GM06990 (cell line): ENCODE measurements at regions not wholly inside any gene's neighbourhood (a gene's known extent, or its start where the extent isn't known, plus 50 kb on each side); places are given as distances from the start of the nearest gene placed in this dataset.

Experiments used
- DNase-seq: peaks from one replicate; pipeline ENCODE4 v3.0.0-alpha.2; 2011; ENCODE audit not compliant: insufficient read length; ENCODE audit errors: extremely low read depth
- H3K27me3 ChIP-seq: replicated peaks from 2 replicates; pipeline ENCODE4 v1.6.0; 2011; ENCODE audit warnings: low read length; ENCODE audit not compliant: control insufficient read depth, insufficient read depth
- H3K36me3 ChIP-seq: 2 replicates; pipeline ENCODE4 v1.5.1; 2011; ENCODE audit warnings: low read length; ENCODE audit not compliant: control insufficient read depth, insufficient read depth
- H3K4me3 ChIP-seq: replicated peaks from 2 replicates; pipeline ENCODE4 v1.5.1; 2011; ENCODE audit warnings: low read depth, mild to moderate bottlenecking, control low read depth, low read length
- TF ChIP-seq, protein P1 (sequence below): IDR thresholded peaks from 2 replicates; pipeline ENCODE4 v1.5.1; 2011; ENCODE audit warnings: low read length, control low read depth, mild to moderate bottlenecking, inconsistent platforms; ENCODE audit not compliant: insufficient read depth, poor library complexity, severe bottlenecking

- no peak for DNase-seq
- TF ChIP-seq, protein P1, sequence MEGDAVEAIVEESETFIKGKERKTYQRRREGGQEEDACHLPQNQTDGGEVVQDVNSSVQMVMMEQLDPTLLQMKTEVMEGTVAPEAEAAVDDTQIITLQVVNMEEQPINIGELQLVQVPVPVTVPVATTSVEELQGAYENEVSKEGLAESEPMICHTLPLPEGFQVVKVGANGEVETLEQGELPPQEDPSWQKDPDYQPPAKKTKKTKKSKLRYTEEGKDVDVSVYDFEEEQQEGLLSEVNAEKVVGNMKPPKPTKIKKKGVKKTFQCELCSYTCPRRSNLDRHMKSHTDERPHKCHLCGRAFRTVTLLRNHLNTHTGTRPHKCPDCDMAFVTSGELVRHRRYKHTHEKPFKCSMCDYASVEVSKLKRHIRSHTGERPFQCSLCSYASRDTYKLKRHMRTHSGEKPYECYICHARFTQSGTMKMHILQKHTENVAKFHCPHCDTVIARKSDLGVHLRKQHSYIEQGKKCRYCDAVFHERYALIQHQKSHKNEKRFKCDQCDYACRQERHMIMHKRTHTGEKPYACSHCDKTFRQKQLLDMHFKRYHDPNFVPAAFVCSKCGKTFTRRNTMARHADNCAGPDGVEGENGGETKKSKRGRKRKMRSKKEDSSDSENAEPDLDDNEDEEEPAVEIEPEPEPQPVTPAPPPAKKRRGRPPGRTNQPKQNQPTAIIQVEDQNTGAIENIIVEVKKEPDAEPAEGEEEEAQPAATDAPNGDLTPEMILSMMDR: no peak
- no peak overlapping the region for H3K4me3 ChIP-seq
- H3K27me3 ChIP-seq: no peaks in the 10 kb centered on the region
- H3K36me3 ChIP-seq: no peaks in the 10 kb centered on the region
Observed at GRCh38 chr4:23034731-23035130, 342.0 kb downstream of the GBA3 start.

DNA sequence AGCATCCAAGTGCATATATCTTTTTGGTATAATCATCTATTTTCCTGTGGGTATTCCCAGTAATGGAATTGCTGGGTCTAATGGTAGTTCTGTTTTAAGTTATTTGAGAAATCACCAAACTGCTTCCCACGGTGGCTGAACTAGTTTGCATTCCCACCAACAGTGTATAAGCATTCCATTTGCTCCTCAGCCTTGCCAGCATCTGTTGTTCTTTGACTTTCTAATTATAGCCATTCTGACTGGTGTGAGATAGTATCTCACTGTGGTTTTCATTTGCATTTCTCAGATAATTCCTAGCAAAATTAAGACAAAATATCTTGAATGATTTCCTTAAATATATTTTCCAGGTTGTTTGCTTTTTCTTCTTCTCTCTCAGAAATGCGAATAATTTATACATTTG is 341.1 kb downstream of the GBA3 start:
- TF ChIP-seq, protein P1: no peak
- H3K27me3 ChIP-seq: no peaks in the 10 kb centered on the region
- H3K4me3 ChIP-seq: no peak overlapping the region
- no peaks in the 10 kb centered on the region for H3K36me3 ChIP-seq
- no peak for DNase-seq

DNA sequence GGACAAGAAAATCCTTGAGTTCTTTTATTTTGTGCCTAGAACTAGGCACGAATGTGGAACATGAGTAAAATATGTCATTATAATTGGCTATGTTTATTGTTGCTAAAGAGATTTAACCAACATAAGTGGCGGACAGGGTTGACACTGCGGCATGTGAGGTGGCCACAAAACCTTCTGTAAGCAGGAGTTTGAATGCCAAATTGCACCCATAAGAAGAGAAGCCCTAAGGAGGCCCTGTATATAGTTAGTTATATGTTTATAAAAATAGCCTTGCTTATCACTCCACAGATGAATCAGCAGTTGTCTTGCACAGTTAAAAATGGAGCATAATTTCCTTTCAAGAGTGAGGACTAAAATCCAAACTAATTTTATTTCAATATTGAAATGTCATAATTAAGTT is 336.1 kb downstream of the GBA3 start:
- no peaks in the 10 kb centered on the region for H3K36me3 ChIP-seq
- H3K27me3 ChIP-seq: no peaks in the 10 kb centered on the region
- H3K4me3 ChIP-seq: no peak overlapping the region
- TF ChIP-seq, protein P1: no peak
- no peak for DNase-seq

DNA sequence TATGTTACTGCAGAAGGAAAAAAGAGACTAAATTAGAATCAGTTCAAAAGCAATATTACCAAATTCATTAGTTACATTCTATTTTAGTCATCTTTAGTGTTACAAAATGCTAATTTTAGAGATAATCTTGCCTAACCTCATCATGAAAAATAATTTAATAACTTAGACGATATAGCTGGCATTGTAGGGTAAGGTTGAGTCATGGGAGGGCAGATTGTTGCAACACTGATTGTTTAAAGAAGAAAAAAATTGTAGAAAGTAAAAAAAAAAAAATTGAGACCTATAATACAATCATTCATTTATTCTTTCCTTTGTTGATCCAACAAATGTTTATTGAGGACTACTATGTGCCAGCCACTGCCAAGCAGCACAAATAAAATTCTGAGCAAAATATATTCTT is 330.9 kb downstream of the GBA3 start:
- Histone ChIP-seq H3K4me3 (no peak overlapping the region), H3K36me3 (no peaks in the 10 kb centered on the region), H3K27me3 (no peaks in the 10 kb centered on the region)
- TF ChIP-seq, protein P1: no peak
- DNase-seq: no peak

GRCh38 chr4:23023121-23023520 is 330.4 kb downstream of the GBA3 start:
- no peak for DNase-seq
- TF ChIP-seq, protein P1: no peak
- Histone ChIP-seq H3K36me3 (no peaks in the 10 kb centered on the region), H3K4me3 (no peak overlapping the region), H3K27me3 (no peaks in the 10 kb centered on the region)

DNA sequence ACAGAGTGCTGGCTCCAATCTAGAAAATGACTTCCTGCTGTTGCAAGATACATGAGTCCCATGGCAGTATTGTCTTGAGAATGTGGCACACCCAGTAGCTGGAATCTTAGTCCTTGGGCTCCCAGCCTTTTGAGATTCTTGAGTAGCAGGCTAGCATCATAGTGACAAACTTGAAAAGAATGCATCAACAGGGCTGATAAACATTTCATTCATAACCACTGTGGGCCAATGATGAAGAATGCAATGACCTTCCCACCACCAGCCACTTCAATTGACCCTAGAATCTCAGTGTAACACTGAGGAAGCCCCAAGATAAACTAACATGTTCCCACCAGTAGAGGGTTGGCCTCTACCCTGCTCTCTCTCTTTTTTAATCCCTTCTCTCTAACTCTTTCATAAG is 329.3 kb downstream of the GBA3 start:
- no peaks in the 10 kb centered on the region for H3K27me3 ChIP-seq
- no peaks in the 10 kb centered on the region for H3K36me3 ChIP-seq
- TF ChIP-seq, protein P1: no peak
- H3K4me3 ChIP-seq: no peak overlapping the region
- no peak for DNase-seq
